ENCODE measurements at regions not wholly inside any gene's neighbourhood (a gene's known extent, or its start where the extent isn't known, plus 50 kb on each side); places are given as distances from the start of the nearest gene placed in this dataset.

- Mint-ChIP-seq H3K27me3 (ENCODE audit: low read depth) (peaks cover 2% of the 10 kb centered on the region), H3K4me3 (no peak overlapping the region), H3K36me3 (ENCODE audit: low read depth) (peaks cover 19% of the 10 kb centered on the region), H3K27ac (no peak overlapping the region), H3K4me1 (ENCODE audit: low read depth) (peaks cover 78% of the 10 kb centered on the region), H3K9me3 (ENCODE audit: insufficient read depth) (no peaks in the 10 kb centered on the region)
- no peak for DNase-seq
- CTCF ChIA-PET, result interaction anchor here (0.6 to 14.2 kb wide), 26 partner anchors 9 to 542 kb away, joined by 3 to 204 read pairs (median 4); no protein-coding TSS in a partner anchor
- POLR2A ChIA-PET, result interaction anchor here (0.8 to 4.5 kb wide), 10 partner anchors 17 to 341 kb away, joined by 3 to 43 read pairs (median 5); no protein-coding TSS in a partner anchor
- no peak for ATAC-seq
These were observed 299.0 kb downstream of the ETS1 start for GRCh38 chr11:128288368-128288767.

- H3K36me3 Mint-ChIP-seq (ENCODE audit: low read depth), result peaks cover 2% of the 10 kb centered on the region
- ChIA-PET POLR2A (interaction anchor here (0.9 kb wide), 1 partner anchor 235 kb away, joined by 3 read pairs; no protein-coding TSS in a partner anchor), CTCF (interaction anchor here (1.0 to 14.2 kb wide), 7 partner anchors 38 to 545 kb away, joined by 3 to 204 read pairs (median 3); no protein-coding TSS in a partner anchor)
- H3K27me3 Mint-ChIP-seq (ENCODE audit: low read depth), result peaks cover 2% of the 10 kb centered on the region
- H3K27ac Mint-ChIP-seq, result no peak overlapping the region
- no peak for ATAC-seq
- no peak overlapping the region for H3K4me3 Mint-ChIP-seq
- no peak for DNase-seq
- H3K4me1 Mint-ChIP-seq (ENCODE audit: low read depth), result peaks cover 50% of the 10 kb centered on the region
- no peaks in the 10 kb centered on the region for H3K9me3 Mint-ChIP-seq (ENCODE audit: insufficient read depth)
These were observed 302.0 kb downstream of the ETS1 start for GRCh38 chr11:128285321-128285720.

GRCh38 chr11:128284634-128285033 lies 302.7 kb downstream of the ETS1 start:
- Mint-ChIP-seq H3K9me3 (ENCODE audit: insufficient read depth) (no peaks in the 10 kb centered on the region), H3K27me3 (ENCODE audit: low read depth) (peaks cover 5% of the 10 kb centered on the region), H3K4me1 (ENCODE audit: low read depth) (peaks cover 44% of the 10 kb centered on the region), H3K4me3 (no peak overlapping the region), H3K27ac (no peak overlapping the region), H3K36me3 (ENCODE audit: low read depth) (no peaks in the 10 kb centered on the region)
- DNase-seq (no peak), ATAC-seq (no peak)
- CTCF ChIA-PET, result interaction anchor here (1.1 to 14.2 kb wide), 8 partner anchors 18 to 346 kb away, joined by 3 to 204 read pairs (median 3); no protein-coding TSS in a partner anchor
- POLR2A ChIA-PET, result interaction anchor here (0.9 to 1.1 kb wide), 2 partner anchors 173 to 235 kb away, joined by 3 read pairs; no protein-coding TSS in a partner anchor

GRCh38 chr11:128283451-128283850 lies 303.9 kb downstream of the ETS1 start:
- Mint-ChIP-seq H3K27me3 (ENCODE audit: low read depth) (peaks cover 6% of the 10 kb centered on the region), H3K27ac (no peak overlapping the region), H3K9me3 (ENCODE audit: insufficient read depth) (no peaks in the 10 kb centered on the region), H3K4me3 (no peak overlapping the region), H3K4me1 (ENCODE audit: low read depth) (peaks cover 32% of the 10 kb centered on the region), H3K36me3 (ENCODE audit: low read depth) (no peaks in the 10 kb centered on the region)
- POLR2A ChIA-PET, result no interaction called here
- CTCF ChIA-PET, result interaction anchor here (1.1 to 14.2 kb wide), 7 partner anchors 17 to 547 kb away, joined by 3 to 204 read pairs (median 5); no protein-coding TSS in a partner anchor
- no peak for ATAC-seq
- DNase-seq, result no peak

GRCh38 chr11:128282053-128282452 lies 305.3 kb downstream of the ETS1 start:
- Mint-ChIP-seq H3K4me1 (ENCODE audit: low read depth) (peaks cover 21% of the 10 kb centered on the region), H3K9me3 (ENCODE audit: insufficient read depth) (no peaks in the 10 kb centered on the region), H3K27ac (no peak overlapping the region), H3K36me3 (ENCODE audit: low read depth) (no peaks in the 10 kb centered on the region), H3K27me3 (ENCODE audit: low read depth) (peaks cover 7% of the 10 kb centered on the region), H3K4me3 (no peak overlapping the region)
- ATAC-seq, result no peak
- ChIA-PET POLR2A (no interaction called here), CTCF (interaction anchor here (1.2 to 14.2 kb wide), 4 partner anchors 27 to 549 kb away, joined by 3 to 204 read pairs (median 7); no protein-coding TSS in a partner anchor)
- DNase-seq, result no peak

GRCh38 chr11:128279866-128280265 lies 307.5 kb downstream of the ETS1 start:
- H3K4me1 Mint-ChIP-seq (ENCODE audit: low read depth), result peaks cover 3% of the 10 kb centered on the region
- H3K4me3 Mint-ChIP-seq, result no peak overlapping the region
- H3K36me3 Mint-ChIP-seq (ENCODE audit: low read depth), result no peaks in the 10 kb centered on the region
- DNase-seq (no peak), ATAC-seq (no peak)
- peaks cover 7% of the 10 kb centered on the region for H3K27me3 Mint-ChIP-seq (ENCODE audit: low read depth)
- CTCF ChIA-PET, result interaction anchor here (0.7 to 2.6 kb wide), 8 partner anchors 10 to 551 kb away, joined by 3 to 13 read pairs (median 4); no protein-coding TSS in a partner anchor
- POLR2A ChIA-PET, result interaction anchor here (0.6 kb wide), 1 partner anchor 167 kb away, joined by 4 read pairs; no protein-coding TSS in a partner anchor
- H3K9me3 Mint-ChIP-seq (ENCODE audit: insufficient read depth), result no peaks in the 10 kb centered on the region
- H3K27ac Mint-ChIP-seq, result no peak overlapping the region

GRCh38 chr11:128273736-128274135 lies 313.6 kb downstream of the ETS1 start:
- Mint-ChIP-seq H3K4me1 (ENCODE audit: low read depth) (peaks cover 1% of the 10 kb centered on the region), H3K4me3 (no peak overlapping the region), H3K9me3 (ENCODE audit: insufficient read depth) (no peaks in the 10 kb centered on the region), H3K27ac (no peak overlapping the region), H3K27me3 (ENCODE audit: low read depth) (peaks cover 2% of the 10 kb centered on the region), H3K36me3 (ENCODE audit: low read depth) (no peaks in the 10 kb centered on the region)
- ATAC-seq, result no peak
- POLR2A ChIA-PET, result no interaction called here
- CTCF ChIA-PET, result no interaction called here
- no peak for DNase-seq

- POLR2A ChIA-PET, result no interaction called here
- DNase-seq (no peak), ATAC-seq (no peak)
- no peak overlapping the region for H3K27ac Mint-ChIP-seq
- no peaks in the 10 kb centered on the region for H3K27me3 Mint-ChIP-seq (ENCODE audit: low read depth)
- peaks cover 1% of the 10 kb centered on the region for H3K4me1 Mint-ChIP-seq (ENCODE audit: low read depth)
- no peaks in the 10 kb centered on the region for H3K36me3 Mint-ChIP-seq (ENCODE audit: low read depth)
- CTCF ChIA-PET, result no interaction called here
- no peak overlapping the region for H3K4me3 Mint-ChIP-seq
- no peaks in the 10 kb centered on the region for H3K9me3 Mint-ChIP-seq (ENCODE audit: insufficient read depth)
These were observed 316.0 kb downstream of the ETS1 start for GRCh38 chr11:128271401-128271800.

- no peak overlapping the region for H3K27ac Mint-ChIP-seq
- CTCF ChIA-PET, result no interaction called here
- POLR2A ChIA-PET, result no interaction called here
- H3K27me3 Mint-ChIP-seq (ENCODE audit: low read depth), result no peaks in the 10 kb centered on the region
- peaks cover 1% of the 10 kb centered on the region for H3K4me1 Mint-ChIP-seq (ENCODE audit: low read depth)
- DNase-seq (no peak), ATAC-seq (no peak)
- H3K9me3 Mint-ChIP-seq (ENCODE audit: insufficient read depth), result no peaks in the 10 kb centered on the region
- no peak overlapping the region for H3K4me3 Mint-ChIP-seq
- no peaks in the 10 kb centered on the region for H3K36me3 Mint-ChIP-seq (ENCODE audit: low read depth)
These were observed 317.9 kb downstream of the ETS1 start for GRCh38 chr11:128269466-128269865.

- Mint-ChIP-seq H3K9me3 (ENCODE audit: insufficient read depth) (no peaks in the 10 kb centered on the region), H3K4me3 (no peak overlapping the region), H3K36me3 (ENCODE audit: low read depth) (no peaks in the 10 kb centered on the region), H3K27ac (no peak overlapping the region), H3K27me3 (ENCODE audit: low read depth) (peaks cover 5% of the 10 kb centered on the region), H3K4me1 (ENCODE audit: low read depth) (no peaks in the 10 kb centered on the region)
- no peak for DNase-seq
- POLR2A ChIA-PET, result no interaction called here
- no peak for ATAC-seq
- CTCF ChIA-PET, result interaction anchor here (0.8 to 1.4 kb wide), 3 partner anchors 17 to 564 kb away, joined by 3 to 4 read pairs (median 4); no protein-coding TSS in a partner anchor
These were observed 320.5 kb downstream of the ETS1 start for GRCh38 chr11:128266893-128267292.

- POLR2A ChIA-PET, result no interaction called here
- Mint-ChIP-seq H3K4me1 (ENCODE audit: low read depth) (no peaks in the 10 kb centered on the region), H3K27me3 (ENCODE audit: low read depth) (peaks cover 5% of the 10 kb centered on the region), H3K36me3 (ENCODE audit: low read depth) (no peaks in the 10 kb centered on the region), H3K4me3 (no peak overlapping the region), H3K27ac (no peak overlapping the region), H3K9me3 (ENCODE audit: insufficient read depth) (no peaks in the 10 kb centered on the region)
- ATAC-seq (no peak), DNase-seq (no peak)
- CTCF ChIA-PET, result no interaction called here
These were observed 324.7 kb downstream of the ETS1 start for GRCh38 chr11:128262463-128263345.

- ATAC-seq, result no peak
- ChIA-PET POLR2A (no interaction called here), CTCF (interaction anchor here (0.6 to 1.2 kb wide), 2 partner anchors 104 to 407 kb away, joined by 3 to 5 read pairs; no protein-coding TSS in a partner anchor)
- no peaks in the 10 kb centered on the region for H3K36me3 Mint-ChIP-seq (ENCODE audit: low read depth)
- no peaks in the 10 kb centered on the region for H3K4me1 Mint-ChIP-seq (ENCODE audit: low read depth)
- DNase-seq, result no peak
- H3K27ac Mint-ChIP-seq, result no peak overlapping the region
- peaks cover 5% of the 10 kb centered on the region for H3K27me3 Mint-ChIP-seq (ENCODE audit: low read depth)
- no peak overlapping the region for H3K4me3 Mint-ChIP-seq
- no peaks in the 10 kb centered on the region for H3K9me3 Mint-ChIP-seq (ENCODE audit: insufficient read depth)
These were observed 326.3 kb downstream of the ETS1 start for GRCh38 chr11:128261011-128261421.

Measured in activated CD8-positive, alpha-beta T cell treated with anti-CD3 and anti-CD28 coated beads, Interleukin-2, amount 10 ng/mL, durations not matched to agents 7 days and 5 days (primary cell).